ENCODE measurements at regions not wholly inside any gene's neighbourhood (a gene's known extent, or its start where the extent isn't known, plus 50 kb on each side); places are given as distances from the start of the nearest gene placed in this dataset.
"Not testable (repeated sequence)": the region's sequence is repeated elsewhere in the genome, so short reads cannot be mapped to it uniquely, and the experiment has no call there.

DNA sequence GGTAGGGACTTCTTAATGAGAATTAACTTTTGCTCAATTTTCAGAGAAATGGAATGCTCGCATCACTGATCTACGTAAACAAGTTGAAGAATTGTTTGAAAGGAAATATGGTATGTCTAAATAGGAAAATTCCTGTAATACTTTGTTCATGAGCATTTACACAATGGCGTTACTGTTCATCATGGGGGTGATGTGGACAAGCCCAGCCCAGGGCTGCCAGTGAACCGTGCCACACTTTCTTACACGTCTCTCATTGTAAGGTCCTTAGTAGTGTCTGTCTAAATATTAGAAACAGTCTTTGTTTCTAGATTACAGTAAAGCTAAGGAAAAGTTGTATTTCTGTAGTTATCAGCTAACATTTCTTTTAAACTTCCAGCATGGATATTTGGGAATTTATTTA, 91.0 kb upstream of the SPDYE9 start:
- DNase-seq (ENCODE audit: low read depth in 1 of 2, low spot score in 1 of 2): not testable (repeated sequence)

DNA sequence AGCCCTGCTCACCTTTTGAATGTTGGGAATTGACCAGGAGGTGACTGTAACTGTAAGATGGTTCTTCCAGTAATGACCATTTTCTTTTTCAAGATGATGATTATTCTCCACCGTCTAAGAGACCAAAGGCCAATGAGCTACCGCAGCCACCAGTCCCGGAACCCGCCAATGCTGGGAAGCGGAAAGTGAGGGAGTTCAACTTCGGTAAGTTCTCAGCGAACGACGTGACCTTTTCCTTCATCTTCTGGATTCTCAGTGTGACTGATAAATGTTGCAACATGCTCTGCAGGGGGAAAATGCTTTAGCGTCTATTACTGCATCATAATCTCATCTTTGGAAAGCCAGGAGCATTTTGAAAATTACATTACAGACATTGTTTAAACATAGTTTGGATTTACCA, 89.5 kb upstream of the SPDYE9 start:
- not testable (repeated sequence) for DNase-seq (ENCODE audit: low read depth in 1 of 2, low spot score in 1 of 2)

DNA sequence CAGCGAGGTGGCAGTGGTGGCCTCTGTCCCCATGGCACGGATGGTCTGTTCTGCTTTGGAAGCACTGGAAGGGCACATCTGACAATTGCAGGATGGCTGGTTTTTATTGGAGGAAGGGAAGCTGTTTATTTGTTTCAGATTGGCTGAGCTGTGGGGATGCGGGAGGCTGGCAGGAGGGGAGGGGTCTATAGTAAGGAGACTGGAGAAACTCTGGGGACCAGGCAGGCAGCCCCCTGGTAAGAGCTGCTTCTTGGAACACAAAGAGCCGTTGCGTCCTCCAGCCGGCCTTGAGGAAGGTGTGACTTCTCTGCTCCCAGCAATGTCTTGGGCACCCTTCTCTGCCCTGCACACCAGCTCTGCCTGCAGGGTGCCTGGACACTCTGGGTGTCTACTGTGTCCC, 85.1 kb upstream of the SPDYE9 start:
- not testable (repeated sequence) for DNase-seq (ENCODE audit: low read depth in 1 of 2, low spot score in 1 of 2)

GRCh38 chr7:73170415-73170814, 84.6 kb upstream of the SPDYE9 start:
- DNase-seq (ENCODE audit: low read depth in 1 of 2, low spot score in 1 of 2): not testable (repeated sequence)

DNA sequence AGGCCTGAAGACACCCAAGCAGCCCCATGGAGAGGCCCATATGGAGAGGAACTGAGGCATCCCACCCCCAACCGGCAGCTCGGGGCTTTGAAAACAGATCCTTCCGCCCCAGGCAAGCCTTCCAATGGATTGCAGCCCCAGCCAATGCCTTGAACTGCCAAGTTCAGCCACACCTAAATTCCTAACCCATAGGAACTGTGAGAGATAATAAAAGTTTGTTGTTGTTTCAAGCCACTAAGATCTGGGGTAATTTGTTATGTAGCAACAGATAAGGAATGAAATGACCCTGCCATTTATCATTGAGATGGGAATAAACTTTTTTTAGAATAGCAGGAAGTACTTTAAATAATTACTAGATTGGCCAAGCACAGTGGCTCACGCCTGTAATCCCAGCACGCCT, 80.3 kb upstream of the SPDYE9 start:
- not testable (repeated sequence) for DNase-seq (ENCODE audit: low read depth in 1 of 2, low spot score in 1 of 2)

DNA sequence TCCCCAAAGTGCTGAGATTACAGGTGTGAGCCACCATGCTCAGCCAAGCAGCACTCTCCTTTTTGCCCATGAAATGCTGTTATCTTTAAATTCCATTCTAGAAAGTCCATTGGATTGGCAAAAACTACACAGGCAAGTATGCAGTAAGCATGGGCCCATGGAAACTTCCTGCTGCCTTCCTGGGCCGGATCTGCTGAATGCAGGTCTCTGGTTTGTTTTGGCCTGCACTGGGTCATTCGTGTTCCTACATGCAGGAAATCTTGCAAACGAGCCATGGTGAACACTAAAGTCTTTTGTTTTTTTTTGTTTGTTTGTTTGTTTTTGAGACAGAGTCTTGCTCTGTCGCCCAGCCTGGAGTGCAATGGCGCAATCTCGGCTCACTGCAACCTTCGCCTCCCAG, 76.8 kb upstream of the SPDYE9 start:
- not testable (repeated sequence) for DNase-seq (ENCODE audit: low read depth in 1 of 2, low spot score in 1 of 2)

DNA sequence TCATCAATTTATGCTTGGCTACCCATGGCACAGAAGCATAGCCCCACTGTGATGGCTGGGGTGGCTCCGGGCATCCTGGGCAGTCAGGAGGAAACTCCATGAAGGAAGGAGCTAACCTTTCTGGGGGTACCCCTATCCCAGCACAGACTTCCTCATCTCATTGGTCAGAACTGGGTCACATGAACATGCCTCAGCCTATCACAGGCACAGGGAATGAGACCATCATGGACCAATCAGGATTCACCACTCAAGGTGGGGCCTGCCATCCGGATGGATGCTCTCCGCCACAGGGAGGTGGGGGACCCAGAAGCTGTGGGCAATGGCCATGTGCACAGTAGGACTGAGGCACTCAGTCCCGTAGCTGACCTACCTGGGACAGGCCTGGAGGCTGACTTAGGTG, 75.9 kb upstream of the SPDYE9 start:
- DNase-seq (ENCODE audit: low read depth in 1 of 2, low spot score in 1 of 2): not testable (repeated sequence)

GRCh38 chr7:73157169-73157661, 71.4 kb upstream of the SPDYE9 start:
- DNase-seq (ENCODE audit: low read depth in 1 of 2, low spot score in 1 of 2): not testable (repeated sequence)

- not testable (repeated sequence) for DNase-seq (ENCODE audit: low read depth in 1 of 2, low spot score in 1 of 2)
Observed at GRCh38 chr7:73156510-73157168, 70.8 kb upstream of the SPDYE9 start.

DNA sequence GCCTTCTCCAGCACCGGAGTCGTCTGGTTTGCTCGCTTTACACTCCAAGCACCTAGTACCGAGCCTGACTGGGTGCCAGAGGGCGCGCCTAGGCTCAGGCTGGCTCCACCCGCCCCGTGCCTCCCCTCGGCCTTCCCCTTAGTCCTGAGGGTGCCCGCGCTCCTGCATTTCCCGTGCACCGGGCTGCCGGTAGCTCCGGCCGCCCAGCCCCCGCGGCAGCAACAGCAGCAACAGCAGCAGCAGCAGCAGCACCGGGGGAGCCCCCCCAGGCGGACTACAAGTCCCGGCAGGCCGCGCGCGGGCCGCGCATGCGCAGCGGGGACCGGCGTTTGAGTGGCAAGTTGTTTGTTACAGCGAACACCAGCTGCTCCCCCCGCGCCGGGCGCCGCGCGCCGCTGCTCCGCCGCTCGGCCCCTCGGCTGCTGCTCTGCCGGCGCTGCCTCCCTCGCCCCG, 68.8 kb upstream of the SPDYE9 start:
- peak; percentile 64 to 75 for DNase-seq (ENCODE audit: low read depth in 1 of 2, low spot score in 1 of 2)

DNA sequence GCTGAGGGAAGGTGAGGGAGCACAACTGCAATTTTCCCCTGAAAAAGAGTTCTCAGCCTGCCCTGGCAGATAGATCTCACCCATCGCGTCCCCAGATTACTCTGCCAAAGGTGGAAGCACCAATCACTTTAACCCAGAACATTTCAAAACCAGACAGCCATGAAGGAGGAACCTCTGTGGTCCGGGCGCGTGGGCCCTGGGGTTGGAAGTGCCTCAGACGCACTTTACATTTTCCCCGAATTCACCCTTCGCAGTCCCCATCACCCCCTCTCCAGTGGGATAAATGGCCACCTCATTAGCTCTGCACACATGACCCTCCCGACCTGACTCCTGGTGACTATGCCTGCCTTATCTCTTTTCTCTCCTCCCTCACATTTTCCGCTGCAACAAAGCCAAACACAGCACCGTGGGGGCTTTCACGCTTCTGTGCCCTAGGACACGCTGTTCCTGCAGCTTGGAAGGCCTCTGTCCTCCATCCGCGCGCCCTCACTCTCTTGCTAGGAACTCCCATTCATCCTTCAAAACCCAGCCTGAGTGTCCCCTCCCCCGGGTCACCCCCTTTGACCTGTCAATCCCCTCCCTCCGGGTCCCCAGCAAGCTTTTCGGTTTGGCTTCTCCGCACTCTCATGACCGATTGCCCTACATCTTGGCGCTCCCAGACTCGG, 68.2 kb upstream of the SPDYE9 start:
- not testable (repeated sequence) for DNase-seq (ENCODE audit: low read depth in 1 of 2, low spot score in 1 of 2)

DNA sequence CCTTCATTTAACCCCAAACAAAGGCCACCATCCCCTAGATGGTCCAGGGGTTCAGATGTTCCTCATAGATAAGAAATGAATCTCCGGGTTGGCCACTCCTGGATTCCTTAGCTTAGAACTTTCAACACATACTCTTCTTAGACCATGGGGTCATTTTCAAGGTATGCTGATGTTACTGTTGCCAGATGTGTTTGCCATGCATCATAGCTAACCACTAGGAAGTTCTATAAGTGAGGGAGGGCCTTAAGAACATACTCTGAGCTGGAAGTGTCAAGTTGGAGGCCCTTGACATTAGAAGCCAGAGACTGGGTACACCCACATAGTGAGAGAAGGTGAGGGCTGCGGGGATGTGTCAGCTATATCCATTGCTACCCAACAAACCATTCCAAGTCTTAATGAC, 62.7 kb upstream of the SPDYE9 start:
- not testable (repeated sequence) for DNase-seq (ENCODE audit: low read depth in 1 of 2, low spot score in 1 of 2)

- DNase-seq (ENCODE audit: low read depth in 1 of 2, low spot score in 1 of 2): not testable (repeated sequence)
Observed at GRCh38 chr7:73147681-73148080, 61.8 kb upstream of the SPDYE9 start.

DNA sequence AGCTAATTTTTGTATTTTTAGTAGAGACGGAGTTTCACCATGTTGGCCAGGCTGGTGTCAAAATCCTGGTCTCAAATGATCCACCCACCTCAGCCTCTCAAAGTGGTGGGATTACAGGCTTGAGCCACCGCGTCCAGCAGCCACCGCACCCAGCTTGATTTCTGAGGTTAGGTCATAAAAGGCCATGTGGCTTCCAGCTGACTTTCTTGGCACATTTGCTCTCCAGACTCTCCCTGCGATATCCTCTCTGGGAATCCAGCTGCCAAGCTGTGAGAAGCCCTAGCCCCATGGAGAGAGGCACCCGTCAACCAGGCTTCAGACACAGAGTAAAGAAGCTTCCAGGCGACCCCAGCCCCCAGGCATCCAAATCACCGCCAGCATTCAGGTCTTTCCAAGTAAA, 58.2 kb upstream of the SPDYE9 start:
- DNase-seq (ENCODE audit: low read depth in 1 of 2, low spot score in 1 of 2): not testable (repeated sequence)

GRCh38 chr7:73137922-73138321, 52.1 kb upstream of the SPDYE9 start:
- not testable (repeated sequence) for DNase-seq (ENCODE audit: low read depth in 1 of 2, low spot score in 1 of 2)

All from stimulated activated CD4-positive, alpha-beta T cell treated with anti-CD3 and anti-CD28 coated beads, Interleukin-15, amount 100 ng/mL, for 1 hour (primary cell).